RPMI7951 (cell line): ENCODE measurements at regions not wholly inside any gene's neighbourhood (a gene's known extent, or its start where the extent isn't known, plus 50 kb on each side); places are given as distances from the start of the nearest gene placed in this dataset.
"Not testable (repeated sequence)": the region's sequence is repeated elsewhere in the genome, so short reads cannot be mapped to it uniquely, and the experiment has no call there.

Experiments used
- DNase-seq: peaks from one replicate; pipeline ENCODE4 v3.0.0-alpha.2; 2012; ENCODE audit warnings: low read depth

DNA sequence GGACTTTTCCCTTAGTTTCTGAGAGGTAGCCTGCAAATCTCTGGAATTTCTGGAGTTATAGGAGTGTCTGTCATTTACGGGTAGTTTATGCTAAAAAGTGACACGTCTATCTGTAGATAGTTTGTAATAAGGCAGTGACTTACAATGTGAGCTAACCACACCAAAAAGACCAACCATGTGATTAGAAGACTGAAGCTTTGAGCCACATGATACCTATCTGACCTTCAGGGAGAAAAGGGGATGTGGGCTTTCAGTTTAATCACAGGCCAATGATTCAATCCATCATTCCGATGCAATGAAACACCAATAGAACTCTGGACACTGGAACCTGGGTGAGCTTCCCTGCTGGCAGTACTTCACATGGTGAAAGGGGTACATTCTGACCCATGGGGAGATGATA is 254.6 kb upstream of the GK2 start:
- DNase-seq = no peak

DNA sequence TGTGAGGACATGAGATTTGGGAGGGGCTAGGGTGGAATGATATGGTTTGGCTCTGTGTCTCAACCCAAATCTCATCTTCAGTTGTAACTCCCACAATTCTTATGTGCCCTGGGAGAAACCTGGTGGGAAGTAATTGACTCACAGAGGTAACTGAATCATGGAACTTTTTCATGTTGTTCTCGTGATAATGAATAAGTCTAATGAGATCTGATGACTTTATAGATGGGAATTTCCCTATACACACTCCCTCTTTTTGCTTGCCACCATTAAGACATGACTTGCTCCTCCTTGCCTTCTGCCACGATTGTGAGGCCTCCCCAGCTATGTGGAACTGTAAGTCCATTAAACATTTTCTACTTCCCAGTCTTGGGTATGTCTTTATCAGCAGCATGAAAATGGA is 253.2 kb upstream of the GK2 start:
- no peak for DNase-seq

DNA sequence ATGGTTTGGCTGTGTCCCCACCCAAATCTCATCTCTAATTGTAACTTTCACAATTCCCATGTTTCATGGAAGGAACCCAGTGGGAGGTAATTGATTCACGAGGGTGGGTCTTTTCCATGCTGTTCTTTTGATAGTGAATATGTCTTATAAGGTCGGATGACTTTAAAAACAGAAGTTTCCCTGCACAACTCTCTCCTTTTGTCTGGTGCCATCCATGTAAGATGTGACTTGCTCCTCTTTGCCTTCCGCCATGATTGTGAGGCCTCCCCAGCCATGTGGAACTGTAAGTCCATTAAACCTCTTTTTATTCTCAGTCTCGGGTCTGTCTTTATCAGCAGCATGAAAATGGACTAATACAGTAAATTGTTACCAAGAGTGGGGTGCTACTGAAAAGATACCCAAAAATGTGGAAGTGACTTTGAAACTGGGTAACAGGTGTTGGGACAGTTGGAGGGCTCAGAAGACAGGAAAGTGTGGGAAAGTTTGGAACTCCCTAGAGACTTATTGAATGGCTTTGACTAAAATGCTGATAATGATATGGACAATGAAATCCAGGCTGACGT is 251.4 kb upstream of the GK2 start:
- not testable (repeated sequence) for DNase-seq

- no peak for DNase-seq
Observed at GRCh38 chr4:79657379-79657778, 249.4 kb upstream of the GK2 start.

GRCh38 chr4:79653871-79654270 is 245.8 kb upstream of the GK2 start:
- DNase-seq = no peak

DNA sequence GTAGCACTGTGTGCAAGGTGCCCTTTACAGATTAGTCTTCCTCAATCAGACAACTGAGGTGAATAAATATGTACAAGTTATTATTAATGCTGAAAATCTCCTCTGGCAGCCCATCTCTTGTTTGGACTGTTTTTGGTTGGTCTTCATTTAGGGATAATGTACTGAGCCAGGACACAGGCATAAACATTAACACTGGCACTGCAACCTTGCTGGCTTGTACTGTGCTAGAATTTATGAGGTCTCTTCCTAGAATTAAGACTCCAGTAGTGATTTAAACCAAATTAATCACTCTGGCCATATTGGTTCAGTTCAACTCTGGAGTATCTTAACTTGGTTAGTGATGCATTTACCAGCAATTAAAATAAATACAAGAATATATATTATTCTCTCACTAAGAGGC is 244.7 kb upstream of the GK2 start:
- DNase-seq = no peak

DNA sequence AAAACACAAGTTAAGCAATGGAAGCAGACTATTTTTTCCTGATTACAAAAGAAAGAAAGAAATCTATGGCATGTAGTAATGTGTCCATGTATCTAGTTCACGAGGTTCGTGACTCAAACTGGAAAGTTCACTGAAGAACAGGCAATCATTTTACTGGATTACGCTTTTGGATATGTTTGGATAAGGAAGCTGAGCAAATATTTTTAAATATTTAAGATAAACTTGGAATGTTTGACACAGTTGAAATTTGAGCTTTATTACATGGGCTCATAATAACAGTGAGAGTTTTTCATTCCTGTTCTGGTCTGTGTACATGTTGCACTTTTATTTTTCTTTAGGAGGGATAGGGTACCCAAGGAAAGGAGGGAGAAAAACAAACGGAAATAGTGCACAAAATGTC is 244.2 kb upstream of the GK2 start:
- no peak for DNase-seq

DNA sequence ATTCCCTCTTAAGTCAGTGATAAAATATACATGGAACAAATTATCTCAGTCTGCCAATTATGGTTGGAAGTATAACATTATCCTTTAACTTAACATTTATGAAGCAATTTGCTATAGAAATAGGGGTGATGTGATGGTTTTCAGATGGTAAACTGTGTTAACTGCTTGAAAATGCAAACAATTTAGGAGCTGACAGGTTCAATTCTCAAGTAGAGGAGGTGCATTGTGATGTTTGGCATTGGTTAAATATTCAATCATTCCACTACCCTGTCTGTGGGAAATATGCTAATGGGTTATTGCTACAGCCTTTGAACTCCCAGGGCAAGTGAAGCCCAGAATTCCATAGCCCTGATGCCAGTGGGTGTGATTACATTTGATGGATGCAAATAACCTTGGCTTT is 243.4 kb upstream of the GK2 start:
- DNase-seq = no peak

DNA sequence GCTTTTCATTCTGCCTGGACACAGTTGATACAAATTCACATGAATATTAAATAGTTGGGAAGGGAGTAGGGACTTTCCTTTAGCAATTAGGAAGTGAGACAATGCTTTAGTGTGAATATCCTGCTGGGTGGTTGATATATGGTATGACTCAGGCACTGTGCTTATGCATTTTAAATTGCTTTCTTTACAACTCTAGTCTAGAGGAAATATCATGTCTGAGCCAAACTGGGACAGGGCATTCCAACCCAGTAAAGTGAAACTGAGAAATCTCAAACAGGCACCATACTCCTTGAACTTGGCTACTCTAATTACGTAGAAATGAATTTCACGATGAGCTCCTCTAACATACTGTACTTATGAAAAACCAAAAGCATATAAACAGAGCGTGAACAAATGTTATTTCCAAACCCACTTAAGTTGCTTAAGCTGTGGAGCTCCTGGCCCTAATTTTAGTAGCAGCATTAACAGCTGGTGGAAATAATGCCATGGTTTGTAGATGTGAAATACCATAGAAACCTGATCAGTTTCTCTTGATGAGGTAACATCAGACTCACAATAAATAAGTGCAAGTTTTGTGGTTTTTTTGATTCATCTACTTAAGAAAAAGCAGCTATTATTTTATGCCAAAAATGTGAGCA is 242.9 kb upstream of the GK2 start:
- peak; percentile 8 for DNase-seq

DNA sequence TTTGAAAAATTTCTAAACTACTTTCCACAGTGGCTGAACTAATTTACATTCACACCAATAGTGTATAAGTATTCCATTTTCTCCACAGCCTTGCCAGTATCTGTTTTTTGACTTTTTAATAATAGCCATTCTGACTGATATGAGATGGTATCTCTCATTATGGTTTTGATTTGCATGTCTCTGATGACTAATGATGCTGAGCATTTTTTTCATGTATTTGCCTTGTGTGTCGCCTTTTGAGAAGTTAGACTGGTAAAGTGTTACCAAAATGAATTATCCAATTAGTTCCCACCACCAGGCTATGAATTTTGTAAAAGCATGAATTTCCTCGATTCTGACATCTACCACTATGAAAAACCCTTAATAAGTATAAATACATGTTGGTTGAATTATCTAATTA is 242.2 kb upstream of the GK2 start:
- DNase-seq = no peak

- DNase-seq = no peak
Observed at GRCh38 chr4:79645942-79646341, 237.9 kb upstream of the GK2 start.

GRCh38 chr4:79638735-79639134 is 230.7 kb upstream of the GK2 start:
- no peak for DNase-seq

- no peak for DNase-seq
Observed at GRCh38 chr4:79636991-79637390, 229.0 kb upstream of the GK2 start.

DNA sequence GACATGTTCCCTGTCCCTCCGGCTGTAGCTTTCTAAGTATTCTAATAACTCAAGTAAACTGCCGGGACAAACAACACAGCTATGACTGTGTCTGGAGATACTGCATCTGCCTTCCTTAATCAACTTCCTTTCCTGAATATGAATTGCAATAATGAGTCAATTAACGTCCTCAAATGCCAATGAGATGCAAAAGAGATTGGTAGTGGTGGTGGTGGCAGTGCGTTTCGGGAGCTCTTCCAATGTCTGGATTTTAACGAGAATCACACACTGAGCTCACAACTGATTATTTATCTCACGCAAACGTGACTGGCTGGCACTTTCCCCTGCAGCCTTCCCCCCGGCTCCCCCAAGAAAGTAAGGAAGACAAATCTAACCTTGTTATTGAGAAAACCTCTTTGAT is 226.1 kb upstream of the GK2 start:
- no peak for DNase-seq

GRCh38 chr4:79632114-79632513 is 224.1 kb upstream of the GK2 start:
- no peak for DNase-seq

GRCh38 chr4:79626611-79627010 is 218.6 kb upstream of the GK2 start:
- no peak for DNase-seq

- no peak for DNase-seq
Observed at GRCh38 chr4:79626101-79626500, 218.1 kb upstream of the GK2 start.

DNA sequence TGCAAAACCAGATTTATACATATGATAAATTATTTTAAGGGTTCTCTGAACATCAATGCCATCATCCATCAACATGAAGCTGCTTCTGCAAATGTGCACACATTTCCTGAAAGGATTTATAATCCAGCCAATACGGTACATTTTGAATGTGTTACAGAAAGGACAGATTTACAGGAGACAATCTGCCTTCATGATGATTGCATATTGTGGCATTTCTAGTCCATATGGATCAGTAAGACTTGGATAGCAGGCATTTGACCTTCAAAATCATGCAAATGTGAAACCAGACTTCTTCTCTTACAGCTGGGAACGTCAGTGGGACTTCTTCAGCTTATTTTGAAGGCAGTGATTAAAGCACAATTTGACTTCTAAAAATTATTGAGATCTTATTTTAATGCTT is 217.3 kb upstream of the GK2 start:
- no peak for DNase-seq

DNA sequence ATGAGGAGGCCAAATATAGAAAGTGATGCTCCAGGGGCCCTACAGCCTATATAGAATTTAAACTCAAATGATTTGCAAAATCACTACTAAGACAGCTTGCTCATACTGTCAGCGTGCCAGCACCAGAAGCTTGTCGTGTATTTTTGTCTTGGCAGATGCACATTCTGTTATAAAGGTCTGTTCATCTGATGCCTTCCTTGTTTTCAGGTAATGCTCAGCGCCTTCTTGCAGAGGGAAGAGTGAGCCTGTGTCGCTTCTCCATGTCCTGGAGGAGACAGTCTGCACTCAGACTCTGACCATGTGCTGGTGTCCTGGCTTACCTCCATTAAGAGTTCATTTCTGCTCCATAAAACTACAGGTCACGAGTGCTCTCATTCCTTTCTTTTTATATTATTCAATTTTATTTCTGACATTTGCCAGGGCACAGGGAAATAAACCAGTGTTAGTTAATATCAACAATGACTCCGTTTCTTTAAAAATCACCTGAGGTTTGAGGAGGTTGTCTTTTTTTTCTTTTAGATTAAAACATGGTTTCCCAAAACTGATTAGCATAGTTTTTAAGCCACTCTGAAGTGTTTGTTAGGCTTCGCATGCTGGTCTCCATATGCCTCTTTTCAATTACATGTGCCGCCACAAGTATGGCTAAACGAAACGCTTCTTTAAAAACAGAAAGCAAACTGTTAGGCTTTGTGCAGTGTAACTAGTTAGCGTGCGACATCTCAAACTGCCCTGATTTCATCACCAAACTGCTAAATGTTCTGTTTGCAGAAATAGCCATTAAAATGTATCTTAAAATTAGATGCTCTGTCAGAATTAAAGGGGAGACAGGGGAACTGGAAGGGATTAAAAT is 215.2 kb upstream of the GK2 start:
- DNase-seq = no peak

DNA sequence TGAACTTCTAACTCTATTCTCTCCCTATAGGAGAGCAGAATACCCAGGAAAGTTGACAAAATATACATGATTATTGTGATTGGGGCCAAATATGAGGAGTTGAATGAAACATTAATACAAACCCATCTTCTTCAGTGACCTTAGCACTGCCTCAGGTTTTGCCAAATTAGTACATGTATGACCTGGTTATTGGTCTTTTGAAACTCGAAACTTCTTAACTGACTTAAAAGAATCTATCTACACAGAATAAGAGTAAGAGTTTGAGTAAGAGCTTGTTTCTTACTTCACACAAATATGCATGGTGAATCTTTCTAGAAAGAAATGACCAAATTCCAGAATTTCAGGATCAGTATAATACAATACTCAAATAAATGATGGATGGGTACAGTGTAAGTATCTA is 213.0 kb upstream of the GK2 start:
- DNase-seq = no peak

- no peak for DNase-seq
Observed at GRCh38 chr4:79620617-79621016, 212.6 kb upstream of the GK2 start.

DNA sequence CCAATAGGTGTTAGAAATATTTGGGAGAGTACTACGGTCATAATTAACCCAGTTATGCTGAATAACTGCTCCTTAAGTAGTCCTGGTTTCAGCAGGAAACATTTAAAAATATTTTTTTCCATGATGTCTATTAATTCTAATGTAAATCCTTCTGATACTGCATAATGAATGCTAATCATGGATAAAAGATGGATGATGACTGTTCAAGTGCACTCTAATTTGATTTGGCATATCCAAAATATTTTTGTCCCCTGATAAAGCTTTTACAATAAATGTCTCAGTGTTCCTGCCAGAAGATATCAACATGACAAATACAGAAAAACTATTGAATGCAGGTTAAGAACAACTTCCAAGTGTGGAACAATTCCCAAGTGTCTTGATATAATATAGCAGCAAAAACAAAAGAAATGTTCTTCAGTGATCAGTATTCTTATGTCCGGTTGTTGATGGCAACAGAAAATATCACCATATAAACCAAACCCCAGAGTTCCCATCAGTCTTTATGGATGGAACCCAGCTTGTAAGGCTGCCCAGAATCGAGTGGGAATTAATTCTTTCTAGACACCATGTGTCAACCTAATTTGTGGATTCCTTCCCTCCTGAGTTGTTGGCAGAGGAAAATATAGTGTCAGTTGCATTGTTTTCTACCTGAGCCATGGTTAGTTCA is 205.4 kb upstream of the GK2 start:
- DNase-seq = no peak

- DNase-seq = no peak
Observed at GRCh38 chr4:79611026-79611425, 203.0 kb upstream of the GK2 start.
